Glutamatergic neuron (in vitro differentiated cells): ENCODE measurements at regions not wholly inside any gene's neighbourhood (a gene's known extent, or its start where the extent isn't known, plus 50 kb on each side); places are given as distances from the start of the nearest gene placed in this dataset.
"Not testable (repeated sequence)": the region's sequence is repeated elsewhere in the genome, so short reads cannot be mapped to it uniquely, and the experiment has no call there.

Experiments
- DNase-seq: peaks from one replicate; pipeline ENCODE4 v3.0.0; 2022
- H3K27ac Mint-ChIP-seq: one replicate; pipeline ENCODE4 v1.8.0; 2020; ENCODE audit warnings: mild to moderate bottlenecking, mixed read lengths, inconsistent platforms; ENCODE audit not compliant: unreplicated experiment
- H3K27me3 Mint-ChIP-seq: one replicate; pipeline ENCODE4 v1.8.0; 2020; ENCODE audit warnings: mild to moderate bottlenecking, moderate library complexity, mixed read lengths, inconsistent platforms; ENCODE audit not compliant: unreplicated experiment
- H3K36me3 Mint-ChIP-seq: one replicate; pipeline ENCODE4 v1.8.0; 2020; ENCODE audit warnings: mild to moderate bottlenecking, mixed read lengths, inconsistent platforms; ENCODE audit not compliant: unreplicated experiment
- H3K4me1 Mint-ChIP-seq: one replicate; pipeline ENCODE4 v1.8.0; 2020; ENCODE audit warnings: mild to moderate bottlenecking, low read depth, mixed read lengths, inconsistent platforms; ENCODE audit not compliant: unreplicated experiment
- H3K4me3 Mint-ChIP-seq: one replicate; pipeline ENCODE4 v1.8.0; 2020; ENCODE audit warnings: mild to moderate bottlenecking, mixed read lengths, inconsistent platforms; ENCODE audit not compliant: unreplicated experiment
- H3K9me3 Mint-ChIP-seq: one replicate; pipeline ENCODE4 v1.8.0; 2020; ENCODE audit warnings: mild to moderate bottlenecking, moderate library complexity, mixed read lengths, inconsistent platforms; ENCODE audit not compliant: unreplicated experiment
- TF ChIP-seq, protein P1 (sequence below): fragments of 200-600 bp; sonication (generic); IDR thresholded peaks from one replicate; pipeline ENCODE4 v1.5.0; 2021; ENCODE audit not compliant: partially characterized antibody, unreplicated experiment

DNA sequence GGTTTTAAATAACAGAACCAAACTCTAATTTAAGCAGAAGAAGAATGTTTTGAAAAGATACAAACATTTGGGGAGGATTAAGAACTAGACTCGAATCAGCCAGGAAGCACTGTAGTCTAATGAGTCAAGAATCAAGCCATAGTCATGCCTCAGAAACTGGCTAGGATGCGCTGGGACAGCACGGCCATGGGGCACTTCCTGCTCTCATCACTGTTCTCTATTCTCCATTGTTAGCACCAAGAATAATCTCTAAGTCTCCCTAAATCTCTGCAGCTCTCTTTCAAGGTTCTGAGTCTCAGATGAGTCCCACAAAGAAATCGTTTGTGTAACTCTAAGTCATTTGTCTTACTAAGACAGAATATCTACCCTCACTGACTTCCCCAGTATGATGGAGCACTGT, 399.0 kb upstream of the KCNMB2 start:
- H3K36me3 Mint-ChIP-seq = no peaks in the 10 kb centered on the region
- TF ChIP-seq, protein P1, sequence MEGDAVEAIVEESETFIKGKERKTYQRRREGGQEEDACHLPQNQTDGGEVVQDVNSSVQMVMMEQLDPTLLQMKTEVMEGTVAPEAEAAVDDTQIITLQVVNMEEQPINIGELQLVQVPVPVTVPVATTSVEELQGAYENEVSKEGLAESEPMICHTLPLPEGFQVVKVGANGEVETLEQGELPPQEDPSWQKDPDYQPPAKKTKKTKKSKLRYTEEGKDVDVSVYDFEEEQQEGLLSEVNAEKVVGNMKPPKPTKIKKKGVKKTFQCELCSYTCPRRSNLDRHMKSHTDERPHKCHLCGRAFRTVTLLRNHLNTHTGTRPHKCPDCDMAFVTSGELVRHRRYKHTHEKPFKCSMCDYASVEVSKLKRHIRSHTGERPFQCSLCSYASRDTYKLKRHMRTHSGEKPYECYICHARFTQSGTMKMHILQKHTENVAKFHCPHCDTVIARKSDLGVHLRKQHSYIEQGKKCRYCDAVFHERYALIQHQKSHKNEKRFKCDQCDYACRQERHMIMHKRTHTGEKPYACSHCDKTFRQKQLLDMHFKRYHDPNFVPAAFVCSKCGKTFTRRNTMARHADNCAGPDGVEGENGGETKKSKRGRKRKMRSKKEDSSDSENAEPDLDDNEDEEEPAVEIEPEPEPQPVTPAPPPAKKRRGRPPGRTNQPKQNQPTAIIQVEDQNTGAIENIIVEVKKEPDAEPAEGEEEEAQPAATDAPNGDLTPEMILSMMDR = no peak
- H3K4me3 Mint-ChIP-seq = no peak overlapping the region
- no peaks in the 10 kb centered on the region for H3K9me3 Mint-ChIP-seq
- no peak for DNase-seq
- H3K27me3 Mint-ChIP-seq = peaks cover 2% of the 10 kb centered on the region
- H3K27ac Mint-ChIP-seq = no peak overlapping the region
- H3K4me1 Mint-ChIP-seq = no peaks in the 10 kb centered on the region

DNA sequence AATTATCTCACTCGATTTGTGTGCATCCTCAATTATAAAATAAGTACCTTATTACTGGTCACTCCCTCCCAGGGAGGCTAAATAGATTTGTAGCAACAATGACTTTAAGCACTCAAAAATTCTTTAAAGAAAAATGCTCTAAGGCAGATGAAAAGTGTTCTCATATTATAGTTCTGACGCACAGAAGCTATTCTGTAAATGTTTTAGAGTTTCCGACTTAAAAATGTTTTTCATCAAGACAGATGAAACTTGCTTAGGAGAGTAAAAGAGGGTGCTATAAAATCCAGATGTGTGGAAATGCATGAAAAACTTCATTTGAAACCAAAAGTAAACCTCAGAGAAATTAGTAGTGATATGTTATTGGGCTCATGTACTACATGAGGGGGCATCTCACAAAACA, 398.4 kb upstream of the KCNMB2 start:
- Mint-ChIP-seq H3K9me3 (no peaks in the 10 kb centered on the region), H3K4me3 (no peak overlapping the region), H3K27ac (no peak overlapping the region), H3K4me1 (no peaks in the 10 kb centered on the region), H3K27me3 (peaks cover 2% of the 10 kb centered on the region), H3K36me3 (no peaks in the 10 kb centered on the region)
- TF ChIP-seq, protein P1 = no peak
- DNase-seq = no peak

DNA sequence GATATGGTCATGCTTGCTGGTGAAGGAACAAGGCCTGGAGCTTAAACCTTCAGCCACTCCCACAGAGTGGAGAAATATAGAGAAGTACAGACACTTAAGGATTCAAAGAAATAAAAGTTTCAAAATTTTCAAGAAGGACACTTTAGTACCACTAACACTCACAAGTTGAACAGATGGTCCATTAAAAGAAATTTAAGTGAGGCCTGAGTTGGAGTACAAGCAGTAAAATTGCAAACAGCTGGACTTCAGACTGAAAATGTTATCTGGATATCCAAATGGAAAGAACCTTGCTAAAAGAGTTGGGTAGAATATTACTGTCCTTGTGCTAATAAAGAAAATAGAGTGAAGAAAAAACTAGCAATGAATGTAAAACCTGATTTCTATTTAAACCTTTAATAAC, 397.1 kb upstream of the KCNMB2 start:
- peaks cover 2% of the 10 kb centered on the region for H3K27me3 Mint-ChIP-seq
- DNase-seq = no peak
- no peaks in the 10 kb centered on the region for H3K36me3 Mint-ChIP-seq
- H3K9me3 Mint-ChIP-seq = no peaks in the 10 kb centered on the region
- H3K4me3 Mint-ChIP-seq = no peak overlapping the region
- TF ChIP-seq, protein P1 = no peak
- H3K4me1 Mint-ChIP-seq = no peaks in the 10 kb centered on the region
- no peak overlapping the region for H3K27ac Mint-ChIP-seq

DNA sequence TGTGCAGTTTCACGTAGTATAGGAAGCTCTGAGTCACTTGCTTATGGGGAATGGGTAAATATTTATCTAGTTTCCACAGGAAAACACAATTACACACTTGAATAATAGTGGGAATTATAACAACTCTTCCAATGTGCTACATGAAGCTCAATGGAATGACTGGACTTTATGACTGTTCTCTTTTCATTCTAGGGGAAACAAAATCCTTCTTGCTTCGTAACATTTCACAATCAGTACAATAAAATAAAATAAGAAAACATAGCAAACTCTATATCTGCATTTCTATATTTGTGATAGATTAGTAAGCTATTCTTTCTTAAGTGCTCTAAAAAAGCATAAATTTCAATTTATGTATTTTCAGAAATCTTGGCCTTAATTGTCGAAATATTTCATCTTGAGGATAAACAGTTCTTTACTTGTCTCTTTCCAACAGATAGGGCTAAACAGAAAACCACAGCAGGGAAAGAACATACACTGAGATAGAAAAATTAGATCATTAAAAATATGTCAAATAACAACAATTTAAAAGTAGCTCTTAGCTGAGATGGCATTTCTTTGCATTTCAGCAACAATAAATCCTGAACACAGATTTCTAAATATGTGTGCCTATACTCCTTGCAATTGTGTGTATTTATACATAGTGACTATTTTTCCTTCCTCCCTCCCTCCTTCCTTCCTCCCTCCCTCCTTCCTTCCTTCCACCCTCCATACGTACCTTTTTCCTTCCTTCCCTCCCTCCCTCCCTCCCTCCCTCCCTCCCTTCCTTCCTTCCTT, 395.5 kb upstream of the KCNMB2 start:
- no peak overlapping the region for H3K4me3 Mint-ChIP-seq
- no peak for DNase-seq
- TF ChIP-seq, protein P1 = no peak
- no peaks in the 10 kb centered on the region for H3K36me3 Mint-ChIP-seq
- no peaks in the 10 kb centered on the region for H3K9me3 Mint-ChIP-seq
- no peak overlapping the region for H3K27ac Mint-ChIP-seq
- no peaks in the 10 kb centered on the region for H3K27me3 Mint-ChIP-seq
- H3K4me1 Mint-ChIP-seq = no peaks in the 10 kb centered on the region

DNA sequence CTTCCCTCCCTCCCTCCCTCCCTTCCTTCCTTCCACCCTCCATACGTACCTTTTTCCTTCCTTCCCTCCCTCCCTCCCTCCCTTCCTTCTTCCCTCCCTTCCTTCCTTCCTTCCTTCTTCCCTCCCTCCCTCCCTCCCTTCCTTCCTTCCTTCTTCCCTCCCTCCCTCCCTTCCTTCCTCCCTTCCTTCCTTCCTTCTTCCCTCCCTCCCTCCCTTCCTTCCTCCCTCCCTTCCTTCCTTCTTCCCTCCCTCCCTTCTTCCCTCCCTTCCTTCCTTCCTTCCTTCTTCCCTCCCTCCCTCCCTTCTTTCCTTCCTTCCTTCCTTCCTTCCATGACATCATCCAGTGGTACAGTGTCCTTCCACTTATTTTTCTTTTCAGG, 394.9 kb upstream of the KCNMB2 start:
- H3K27me3 Mint-ChIP-seq, H3K4me3 Mint-ChIP-seq, H3K4me1 Mint-ChIP-seq, DNase-seq, H3K36me3 Mint-ChIP-seq, H3K27ac Mint-ChIP-seq, H3K9me3 Mint-ChIP-seq: not testable (repeated sequence)
